Activated naive CD8-positive, alpha-beta T cell treated with anti-CD3 and anti-CD28 coated beads, Interleukin-2, amount 50 U/mL, for 16 hours (primary cell): ENCODE measurements at regions not wholly inside any gene's neighbourhood (a gene's known extent, or its start where the extent isn't known, plus 50 kb on each side); places are given as distances from the start of the nearest gene placed in this dataset.

Experiments used
- DNase-seq: peaks from one replicate; pipeline ENCODE4 v3.0.0-alpha.2; 2020; ENCODE audit warnings: low read depth, low spot score

DNA sequence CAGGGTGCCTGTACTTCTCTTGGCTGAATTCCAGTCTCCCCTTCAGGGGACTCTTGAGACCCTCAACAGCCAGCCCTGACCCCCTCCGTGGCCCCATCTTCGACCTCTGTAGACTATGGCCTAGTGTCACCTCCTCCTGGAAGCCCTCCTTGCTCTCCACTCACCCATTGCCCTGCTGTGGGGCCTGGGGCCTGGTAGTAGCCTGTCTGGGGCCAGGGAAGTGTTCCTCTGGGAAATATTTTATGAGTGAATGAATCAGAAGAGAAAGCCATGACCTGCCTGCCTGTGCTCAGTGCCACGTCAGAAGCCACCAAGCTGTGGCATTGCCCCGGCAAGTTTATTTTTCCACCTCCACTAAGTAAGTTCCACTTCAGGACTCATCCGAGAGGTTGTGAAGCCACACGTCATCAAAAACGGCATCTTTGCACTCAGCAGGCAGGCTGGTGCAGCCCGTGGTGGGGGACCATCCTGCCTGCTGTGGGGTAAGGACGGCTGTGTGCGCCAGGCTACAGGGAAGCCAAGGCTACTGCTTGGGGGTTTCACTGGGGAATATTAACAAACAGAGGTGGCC is 59.6 kb upstream of the PPARA start:
- DNase-seq = no peak

- DNase-seq = no peak
Observed at GRCh38 chr22:46091277-46091977, 58.9 kb upstream of the PPARA start.

GRCh38 chr22:46092011-46092410 is 58.3 kb upstream of the PPARA start:
- no peak for DNase-seq

GRCh38 chr22:46092670-46093410 is 57.5 kb upstream of the PPARA start:
- no peak for DNase-seq

GRCh38 chr22:46093796-46094195 is 56.5 kb upstream of the PPARA start:
- DNase-seq = no peak

DNA sequence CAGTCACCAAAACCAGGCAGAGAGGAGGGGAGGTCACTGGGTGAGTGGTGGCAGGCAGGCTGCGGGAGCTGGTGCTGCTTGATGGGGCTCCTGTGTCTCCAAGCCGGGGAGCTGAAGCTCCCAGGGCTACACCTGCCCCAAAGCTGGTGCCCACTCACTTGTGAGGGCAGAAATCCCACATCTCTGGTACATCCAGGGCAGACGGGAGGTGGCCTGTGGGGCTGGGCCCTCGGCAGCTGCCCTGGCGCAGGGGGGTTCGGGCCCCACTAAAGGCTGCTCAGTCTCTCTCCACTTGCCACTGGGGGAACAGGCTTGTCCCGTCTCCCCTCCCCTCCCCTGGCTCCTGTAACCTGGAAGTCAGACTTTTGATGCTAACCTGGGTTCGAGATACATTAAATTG is 55.6 kb upstream of the PPARA start:
- DNase-seq = no peak

- DNase-seq = no peak
Observed at GRCh38 chr22:46096051-46096450, 54.3 kb upstream of the PPARA start.

GRCh38 chr22:46096706-46097230 is 53.6 kb upstream of the PPARA start:
- DNase-seq = no peak

DNA sequence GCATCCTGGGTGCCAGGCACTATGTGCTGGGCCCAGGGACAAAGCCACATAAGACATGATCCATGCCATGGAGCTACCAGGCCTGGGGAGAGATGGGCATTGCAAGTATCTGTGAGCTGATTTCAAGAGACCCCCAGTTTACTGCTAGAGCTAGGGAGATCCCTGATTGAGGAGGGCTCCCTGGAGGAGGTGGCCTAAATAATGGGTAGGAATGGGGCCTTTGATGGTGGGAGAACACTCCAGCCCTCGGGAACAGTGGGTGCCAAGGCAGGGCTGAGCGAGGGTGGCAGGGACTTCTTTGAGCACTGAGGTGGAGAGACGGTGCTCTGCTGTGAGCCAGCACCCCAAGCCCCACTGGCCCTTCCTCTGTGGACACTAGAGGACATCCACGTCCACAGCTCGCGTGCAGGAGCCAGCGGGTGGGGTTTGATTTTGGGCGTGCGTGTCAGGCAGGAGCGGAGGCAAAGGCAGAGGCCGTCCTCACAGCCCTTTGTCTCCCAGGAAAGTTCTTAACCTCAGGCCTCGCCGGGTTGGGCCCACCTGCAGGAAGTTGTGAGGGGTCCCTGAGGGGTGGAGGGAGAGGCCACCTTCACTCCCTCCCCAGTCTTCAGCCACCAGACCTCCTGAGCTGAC is 52.9 kb upstream of the PPARA start:
- DNase-seq = no peak

GRCh38 chr22:46098525-46099475 is 51.5 kb upstream of the PPARA start:
- no peak for DNase-seq

- no peak for DNase-seq
Observed at GRCh38 chr22:46099740-46100139, 50.6 kb upstream of the PPARA start.

GRCh38 chr22:46100401-46101105 is 49.8 kb upstream of the PPARA start:
- no peak for DNase-seq
